Ovary (tissue), 7 donors: ENCODE measurements at regions not wholly inside any gene's neighbourhood (a gene's known extent, or its start where the extent isn't known, plus 50 kb on each side); places are given as distances from the start of the nearest gene placed in this dataset.

ENCODE experiments used
- DNase-seq, 5 donors: peaks; one replicate each; pipeline ENCODE4 v3.0.0-alpha.2; 2019 to 2020
- H3K27ac ChIP-seq, 2 donors: fragments of 200-600 bp; one replicate each; pipeline versions ENCODE4 v1.5.1 to v1.8.0; 2019 to 2022
- H3K27me3 ChIP-seq: fragments of 200-600 bp; one replicate; pipeline ENCODE4 v1.8.0; 2022
- H3K36me3 ChIP-seq: fragments of 200-600 bp; sonication (generic); one replicate; pipeline ENCODE4 v1.5.1; 2019
- H3K4me1 ChIP-seq: one replicate; pipeline ENCODE4 v1.8.1; 2013; ENCODE audit warnings: mild to moderate bottlenecking, moderate library complexity; ENCODE audit not compliant: insufficient read depth
- H3K4me3 ChIP-seq: fragments of 200-600 bp; sonication (generic); one replicate; pipeline ENCODE4 v1.5.1; 2017
- H3K9me3 ChIP-seq, 2 donors: fragments of 200-600 bp in 1 of 2; sonication (generic) in 1 of 2; one replicate each; pipeline versions ENCODE4 v1.5.1 to v1.8.1; 2013 to 2019; ENCODE audit warnings: mild to moderate bottlenecking in 1 of 2, moderate library complexity in 1 of 2
- CTCF ChIP-seq, 3 donors: fragments of 450-650 bp in 2 of 3; fragments of 200-600 bp in 1 of 3; IDR thresholded peaks; one replicate each; pipeline versions ENCODE4 v1.5.1 to v1.8.0; 2016 to 2022; ENCODE audit warnings: antibody characterized with exemption in 3 of 3, mild to moderate bottlenecking in 1 of 3
- EP300 ChIP-seq: sonication (generic); formaldehyde crosslinking; IDR thresholded peaks from one replicate; pipeline ENCODE4 v1.6.1; 2017; ENCODE audit warnings: antibody characterized with exemption
- POLR2A ChIP-seq: fragments of 450-650 bp; IDR thresholded peaks from one replicate; pipeline ENCODE4 v1.6.1; 2017; ENCODE audit warnings: antibody characterized with exemption, mild to moderate bottlenecking, moderate library complexity
- WGBS, 3 donors: extraction: QIAGEN DNeasy Blood & Tissue Kit in 1 of 3; methylation state at CpG; one replicate each; pipeline versions ENCODE4 v1.1.5 to v1.1.7; 2013 to 2017; 5-methylcytosine and 5-hydroxymethylcytosine counted together
- intact Hi-C, 4 donors: fragments of 100-400 bp; cut with DNase I; formaldehyde crosslinking; loops; one replicate each; pipeline versions ENCODE4 v1.11.0 to v1.15.1; 2022 to 2023
- donor health status: DM: no; HTN: no; CAD: no; lungs with moderate emphysema.
- donor health status: DM: no; HTN: no; CAD: no.
- donor health status: Bipolar disorder and iron deficiency.
- donor health status: DM: no; HTN: no; CAD: no.
- donor health status: DM: yes; HTN: yes; CAD: no.

DNA sequence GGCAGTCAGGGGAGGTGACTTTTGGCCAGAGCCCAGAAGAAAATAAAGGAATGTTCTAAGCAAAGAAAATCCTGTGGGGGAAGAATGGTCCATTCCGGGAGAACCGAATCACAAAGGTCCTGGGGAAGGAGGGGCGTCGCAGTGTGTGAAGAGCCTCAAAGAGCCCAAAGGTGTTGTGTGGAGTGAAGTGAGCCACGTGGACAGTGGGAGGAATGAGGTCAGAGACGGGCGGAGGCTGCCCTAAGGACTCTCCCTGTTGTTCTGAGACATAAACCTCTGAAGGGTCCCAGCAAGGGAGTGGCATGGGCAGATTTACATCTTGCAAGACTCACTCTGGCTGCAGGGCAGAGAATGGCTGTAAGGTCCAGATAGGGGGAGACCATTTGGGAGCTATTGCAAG lies 91.3 kb upstream of the SEC11C start:
- intact Hi-C loops = no loop called here
- Histone ChIP-seq H3K27me3 (no peaks in the 10 kb centered on the region), H3K9me3 (no peaks in the 10 kb centered on the region), H3K27ac (no peak overlapping the region), H3K4me1 (no peaks in the 10 kb centered on the region), H3K4me3 (no peak overlapping the region), H3K36me3 (no peaks in the 10 kb centered on the region)
- no peak for TF ChIP-seq CTCF (IDR thresholded peaks at IDR 0.05)
- TF ChIP-seq POLR2A = no peak
- TF ChIP-seq EP300 = no peak
- 57 to 67% (median 60%) methylated on average over 7 of the region's 7 CpGs for WGBS, 3 donors
- no peak for DNase-seq

DNA sequence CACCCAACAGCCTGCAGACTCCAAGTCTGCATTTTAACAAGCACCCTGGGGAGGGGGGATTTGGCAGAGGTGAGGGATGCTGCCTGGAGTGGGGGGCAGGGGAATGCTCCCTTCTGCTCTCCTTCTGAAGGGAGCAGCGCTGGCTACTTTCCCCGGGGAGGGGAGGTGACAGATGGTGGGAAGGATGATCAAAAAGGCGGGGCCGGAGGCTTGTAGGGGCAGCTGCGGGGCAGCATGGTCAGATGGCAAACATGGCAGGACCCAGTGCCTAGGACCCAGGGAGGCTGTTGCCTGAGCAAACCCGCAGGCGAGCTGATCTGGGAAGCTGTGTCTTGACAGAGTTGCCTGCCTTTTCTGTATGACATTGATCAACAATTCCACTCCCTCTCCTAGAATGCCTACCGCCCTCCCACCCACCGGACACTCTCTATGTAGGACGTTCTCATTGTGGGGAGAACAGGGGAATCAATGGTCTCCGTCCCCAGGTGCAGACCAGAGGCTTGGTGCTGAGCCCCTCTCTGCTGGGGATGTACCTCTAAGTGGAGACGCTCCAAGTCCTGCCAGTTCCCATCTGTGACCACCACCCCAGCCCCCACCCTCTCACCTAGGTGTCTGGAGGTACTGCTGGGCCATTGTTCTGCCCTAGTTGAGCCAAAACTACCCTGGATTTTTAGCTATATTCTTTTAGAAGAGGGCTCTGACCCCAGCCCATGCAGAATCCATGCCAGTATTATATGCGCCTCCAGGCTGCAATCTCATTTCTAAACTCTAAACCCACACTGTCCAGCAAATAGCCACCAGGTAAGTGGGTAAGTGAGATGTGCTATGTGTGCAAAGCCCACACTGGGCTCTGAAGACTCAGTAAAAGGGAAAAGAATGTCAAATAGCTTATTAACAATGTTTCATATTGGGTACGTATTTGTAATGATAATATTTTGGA lies 89.7 kb upstream of the SEC11C start:
- Histone ChIP-seq H3K27me3 (no peaks in the 10 kb centered on the region), H3K36me3 (no peaks in the 10 kb centered on the region), H3K27ac (no peak overlapping the region), H3K4me1 (no peaks in the 10 kb centered on the region), H3K9me3 (no peaks in the 10 kb centered on the region), H3K4me3 (no peak overlapping the region)
- intact Hi-C loops = loop anchor here in 1 of 4 donors (10.0 kb wide), 1 partner anchor 55 kb away; no protein-coding TSS in a partner anchor
- no peak for DNase-seq
- WGBS, 3 donors = 71 to 76% (median 75%) methylated on average over 14 of the region's 14 CpGs
- TF ChIP-seq CTCF (IDR thresholded peaks at IDR 0.05) (no peak), EP300 (no peak), POLR2A (no peak)

GRCh38 chr18:59050661-59051057 lies 89.0 kb upstream of the SEC11C start:
- Histone ChIP-seq H3K4me3 (no peak overlapping the region), H3K27me3 (no peaks in the 10 kb centered on the region), H3K36me3 (no peaks in the 10 kb centered on the region), H3K4me1 (no peaks in the 10 kb centered on the region), H3K9me3 (no peaks in the 10 kb centered on the region), H3K27ac (no peak overlapping the region)
- whole genome bisulfite sequencing, 3 donors = 78 to 84% (median 78%) methylated on average over 3 of the region's 3 CpGs
- intact Hi-C loops = loop anchor here in 1 of 4 donors (10.0 kb wide), 1 partner anchor 56 kb away; no protein-coding TSS in a partner anchor
- no peak for DNase-seq
- TF ChIP-seq EP300 (no peak), POLR2A (no peak), CTCF (IDR thresholded peaks at IDR 0.05) (no peak)

- intact Hi-C loops = loop anchor here in 1 of 4 donors (10.0 kb wide), 1 partner anchor 57 kb away; no protein-coding TSS in a partner anchor
- TF ChIP-seq POLR2A (no peak), EP300 (no peak), CTCF (IDR thresholded peaks at IDR 0.05) (no peak)
- H3K4me3 ChIP-seq = no peak overlapping the region
- no peaks in the 10 kb centered on the region for H3K9me3 ChIP-seq
- H3K27me3 ChIP-seq = no peaks in the 10 kb centered on the region
- no peak overlapping the region for H3K27ac ChIP-seq
- no peaks in the 10 kb centered on the region for H3K4me1 ChIP-seq
- DNase-seq = no peak
- H3K36me3 ChIP-seq = no peaks in the 10 kb centered on the region
- 77 to 91% (median 89%) methylated on average over 12 of the region's 12 CpGs for WGBS, 3 donors
These were observed 88.1 kb upstream of the SEC11C start for GRCh38 chr18:59051470-59052165.
